A549 (cell line): ENCODE measurements at regions not wholly inside any gene's neighbourhood (a gene's known extent, or its start where the extent isn't known, plus 50 kb on each side); places are given as distances from the start of the nearest gene placed in this dataset.

Experiments
- ATAC-seq, 2 experiments: fragments of 200-7000 bp in 1 of 2; fragments of >200 bp in 1 of 2; cut with Nextera tagmentation in 1 of 2; cut with Tn5 transposase in 1 of 2; 3 replicates each; pipeline versions ENCODE4 v1.8.0 to v1.9.1; 2018 to 2020; ENCODE audit warnings: mild to moderate bottlenecking in 1 of 2, moderate library complexity in 1 of 2
- CTCF ChIA-PET: fragments of 300-600 bp; sonication (Branson Sonifier 250); formaldehyde crosslinking; extraction: SDS; loops from one replicate; lab custom pipeline; 2021; ENCODE audit warnings: antibody characterized with exemption, inconsistent platforms; lab: Yijun Ruan, JAX
- POLR2A ChIA-PET: fragments of 350-600 bp; formaldehyde crosslinking; extraction: SDS; loops from one replicate; lab custom pipeline; 2021; ENCODE audit warnings: antibody characterized with exemption, inconsistent platforms; lab: Yijun Ruan, JAX
- DNase-seq, 2 experiments: peaks; one replicate each; pipeline versions ENCODE4 v3.0.0 to v3.0.0-alpha.2; 2011 to 2016; ENCODE audit warnings: low read depth in 1 of 2, low spot score in 1 of 2
- FAIRE-seq: peaks from 2 replicates; lab custom pipeline; 2011; peaks lifted over from hg19 to GRCh38; lab: Jason Lieb, UNC
- H3K27ac ChIP-seq, 2 experiments: fragments of >200 bp; sonication (Bioruptor Twin); formaldehyde crosslinking; 3 replicates each; pipeline ENCODE4 v1.5.1; 2016 to 2017
- H3K4me1 ChIP-seq: fragments of >200 bp; sonication (Bioruptor Twin); formaldehyde crosslinking; 3 replicates; pipeline ENCODE4 v1.6.1; 2016
- H3K4me2 ChIP-seq: fragments of >200 bp; sonication (Bioruptor Twin); formaldehyde crosslinking; 3 replicates; pipeline ENCODE4 v1.6.1; 2016
- H3K4me3 ChIP-seq: fragments of >200 bp; sonication (Bioruptor Twin); formaldehyde crosslinking; 3 replicates; pipeline ENCODE4 v1.5.1; 2016
- H3K9me3 ChIP-seq: fragments of >200 bp; sonication (Bioruptor Twin); formaldehyde crosslinking; 3 replicates; pipeline ENCODE4 v1.6.1; 2016
- BHLHE40 ChIP-seq: IDR thresholded peaks from 2 replicates; pipeline ENCODE4 v1.6.1; 2012; ENCODE audit warnings: low read depth, low read length, inconsistent platforms
- CBX8 ChIP-seq: fragments of 200-600 bp; sonication (generic); IDR thresholded peaks from 2 replicates; pipeline ENCODE4 v1.6.1; 2016
- ELK1 ChIP-seq: fragments of 150-350 bp; IDR thresholded peaks from 2 replicates; pipeline ENCODE4 v1.6.1; 2014; ENCODE audit warnings: low read depth, mild to moderate bottlenecking, low read length
- EP300 ChIP-seq, 2 experiments: fragments of >200 bp; sonication (Bioruptor Twin); formaldehyde crosslinking; IDR thresholded peaks; 2 replicates in 1 of 2; 3 replicates in 1 of 2; pipeline ENCODE4 v1.6.1; 2016 to 2017
- FOSB ChIP-seq: fragments of 250-450 bp; sonication (Bioruptor Pico); IDR thresholded peaks from 2 replicates; pipeline ENCODE4 v1.5.0; 2020; ENCODE audit warnings: mild to moderate bottlenecking, moderate library complexity
- FOXS1 ChIP-seq: fragments of 250-450 bp; sonication (Bioruptor Pico); IDR thresholded peaks from 2 replicates; pipeline ENCODE4 v1.5.0; 2020; ENCODE audit warnings: mild to moderate bottlenecking, moderate library complexity
- GATA3 ChIP-seq: IDR thresholded peaks from 2 replicates; pipeline ENCODE4 v1.6.1; 2012; ENCODE audit warnings: borderline replicate concordance
- JUN ChIP-seq, 2 experiments: fragments of >200 bp; sonication (Bioruptor Twin); formaldehyde crosslinking; IDR thresholded peaks; 2 replicates in 1 of 2; 3 replicates in 1 of 2; pipeline ENCODE4 v1.6.1; 2016 to 2017
- JUNB ChIP-seq: fragments of >200 bp; sonication (Bioruptor Twin); formaldehyde crosslinking; IDR thresholded peaks from 2 replicates; pipeline ENCODE4 v1.6.1; 2016
- MAZ ChIP-seq: fragments of 150-350 bp; IDR thresholded peaks from 2 replicates; pipeline ENCODE4 v1.6.1; 2014; ENCODE audit warnings: antibody characterized with exemption, low read depth, low read length, borderline replicate concordance
- NPAS2 ChIP-seq: fragments of 250-450 bp; sonication (Bioruptor Pico); IDR thresholded peaks from 2 replicates; pipeline ENCODE4 v1.8.0; 2022; ENCODE audit warnings: mild to moderate bottlenecking, moderate library complexity, borderline replicate concordance
- PHF8 ChIP-seq: fragments of 200-600 bp; sonication (generic); IDR thresholded peaks from 2 replicates; pipeline ENCODE4 v1.6.1; 2016; ENCODE audit warnings: low read depth, mild to moderate bottlenecking, antibody characterized with exemption, moderate library complexity, borderline replicate concordance
- POLR2A ChIP-seq: IDR thresholded peaks from 2 replicates; pipeline ENCODE4 v1.6.1; 2012; ENCODE audit warnings: mild to moderate bottlenecking, low read length
- POLR2AphosphoS2 ChIP-seq: conservative IDR thresholded peaks from 2 replicates; pipeline ENCODE4 v1.6.1; 2012; ENCODE audit warnings: low read length, improper control_type of control experiment, inconsistent platforms
- RAD21 ChIP-seq, 2 experiments: fragments of >200 bp in 1 of 2; sonication (Bioruptor Twin) in 1 of 2; formaldehyde crosslinking in 1 of 2; IDR thresholded peaks in 1 of 2; conservative IDR thresholded peaks in 1 of 2; 2 replicates in 1 of 2; 3 replicates in 1 of 2; pipeline ENCODE4 v1.6.1; 2012 to 2018; ENCODE audit warnings: inconsistent platforms in 1 of 2
- REST ChIP-seq: fragments of 200-600 bp; sonication (generic); IDR thresholded peaks from 2 replicates; pipeline ENCODE4 v1.6.1; 2016; ENCODE audit warnings: antibody characterized with exemption, mild to moderate bottlenecking, moderate library complexity
- RNF2 ChIP-seq: fragments of 200-600 bp; sonication (generic); IDR thresholded peaks from 2 replicates; pipeline ENCODE4 v1.6.1; 2016; ENCODE audit warnings: low read depth, mild to moderate bottlenecking, antibody characterized with exemption, moderate library complexity, borderline replicate concordance
- SMC3 ChIP-seq: fragments of >200 bp; sonication (Bioruptor Twin); formaldehyde crosslinking; IDR thresholded peaks from 3 replicates; pipeline ENCODE4 v1.6.1; 2018; ENCODE audit warnings: inconsistent platforms
- SREBF2 ChIP-seq: fragments of 450-650 bp; IDR thresholded peaks from 2 replicates; pipeline ENCODE4 v1.6.1; 2014; ENCODE audit warnings: mild to moderate bottlenecking, moderate library complexity
- TP53 ChIP-seq: fragments of 250-450 bp; sonication (Bioruptor Pico); IDR thresholded peaks from 2 replicates; pipeline ENCODE4 v1.5.0; 2021; ENCODE audit warnings: mild to moderate bottlenecking, moderate library complexity
- USF2 ChIP-seq: fragments of 450-650 bp; IDR thresholded peaks from 2 replicates; pipeline ENCODE4 v1.6.1; 2014; ENCODE audit warnings: antibody characterized with exemption
- ZNF302 ChIP-seq: fragments of 250-450 bp; sonication (Bioruptor Pico); IDR thresholded peaks from 2 replicates; pipeline ENCODE4 v1.9.0; 2021; ENCODE audit warnings: inconsistent platforms, mild to moderate bottlenecking, moderate library complexity
- WGBS: methylation state at CpG from one replicate; pipeline ENCODE4 v1.1.6; 2017; ENCODE audit errors: missing lambda C conversion rate; 5-methylcytosine and 5-hydroxymethylcytosine counted together

GRCh38 chr11:10996678-10997077 lies 138.8 kb upstream of the ZBED5 start:
- ChIA-PET CTCF (interaction anchor here (0.9 to 1.3 kb wide), 4 partner anchors 10 to 204 kb away, joined by 3 to 4 read pairs (median 4); no protein-coding TSS in a partner anchor), POLR2A (no interaction called here)
- Histone ChIP-seq H3K27ac (no peak overlapping the region), H3K4me2 (no peak overlapping the region), H3K4me3 (no peak overlapping the region), H3K9me3 (peaks cover 15% of the 10 kb centered on the region; the same call in 2 of the 3 replicates), H3K4me1 (peaks cover 4% of the 10 kb centered on the region)
- 43% methylated on average over 1 of the region's 1 CpG for WGBS
- no peak for ATAC-seq
- DNase-seq: no peak
- FAIRE-seq: no peak
- TF ChIP-seq EP300 (IDR thresholded peaks at IDR 0.05): no peak
- TF ChIP-seq SREBF2: no peak
- TF ChIP-seq NPAS2 (CRISPR knock-in tag): no peak
- no peak for TF ChIP-seq ZNF302 (CRISPR knock-in tag)
- no peak for TF ChIP-seq JUNB
- TF ChIP-seq MAZ: no peak
- no peak for TF ChIP-seq CBX8
- TF ChIP-seq REST: no peak
- TF ChIP-seq POLR2A: no peak
- TF ChIP-seq FOSB (CRISPR knock-in tag): no peak
- no peak for TF ChIP-seq POLR2AphosphoS2
- no peak for TF ChIP-seq RNF2
- no peak for TF ChIP-seq JUN (IDR thresholded peaks at IDR 0.05)
- TF ChIP-seq BHLHE40: no peak
- TF ChIP-seq ELK1: no peak
- TF ChIP-seq USF2: no peak
- no peak for TF ChIP-seq PHF8

- ATAC-seq (no peak), DNase-seq (no peak), FAIRE-seq (no peak)
- H3K4me1 ChIP-seq: peaks cover 26% of the 10 kb centered on the region
- ChIA-PET CTCF (interaction anchor here (0.9 to 1.7 kb wide), 2 partner anchors 59 to 224 kb away, joined by 3 to 6 read pairs; no protein-coding TSS in a partner anchor), POLR2A (no interaction called here)
- no peak for TF ChIP-seq RAD21 (conservative IDR thresholded peaks at IDR 0.05 in 1 of 2, IDR thresholded peaks at IDR 0.05 in 1 of 2)
- no peak for TF ChIP-seq JUNB
- no peak for TF ChIP-seq JUN (IDR thresholded peaks at IDR 0.05)
- no peak for TF ChIP-seq TP53 (CRISPR knock-in tag)
- TF ChIP-seq FOXS1: no peak
- no peak for TF ChIP-seq SMC3
- TF ChIP-seq GATA3: no peak
- H3K4me3 ChIP-seq: no peak overlapping the region
- peaks cover 15% of the 10 kb centered on the region; the same call in 2 of the 3 replicates for H3K9me3 ChIP-seq
- H3K4me2 ChIP-seq: no peak overlapping the region
- 72% methylated on average over 5 of the region's 5 CpGs for WGBS
- no peak overlapping the region for H3K27ac ChIP-seq
Measured at GRCh38 chr11:10993640-10994039, 135.8 kb upstream of the ZBED5 start.
